HG02623 (cell line): ENCODE measurements at regions not wholly inside any gene's neighbourhood (a gene's known extent, or its start where the extent isn't known, plus 50 kb on each side); places are given as distances from the start of the nearest gene placed in this dataset.
"Not testable (repeated sequence)": the region's sequence is repeated elsewhere in the genome, so short reads cannot be mapped to it uniquely, and the experiment has no call there.

ENCODE experiments used
- ATAC-seq: cut with Tn5 transposase; IDR thresholded peaks from one replicate; pipeline ENCODE4 v1.9.1; 2021; ENCODE audit warnings: moderate library complexity; ENCODE audit not compliant: unreplicated experiment

- no peak for ATAC-seq
These were observed 80.2 kb downstream of the SH2D1A start for GRCh38 chrX:124426288-124427169.

- ATAC-seq: no peak
These were observed 86.8 kb downstream of the SH2D1A start for GRCh38 chrX:124433186-124433585.

GRCh38 chrX:124435616-124436015, 89.3 kb downstream of the SH2D1A start:
- ATAC-seq: no peak

GRCh38 chrX:124440695-124441094, 94.3 kb downstream of the SH2D1A start:
- no peak for ATAC-seq

GRCh38 chrX:124441971-124442590, 95.7 kb downstream of the SH2D1A start:
- no peak for ATAC-seq

- ATAC-seq: no peak
These were observed 109.6 kb downstream of the SH2D1A start for GRCh38 chrX:124455966-124456365.

- ATAC-seq: not testable (repeated sequence)
These were observed 113.5 kb downstream of the SH2D1A start for GRCh38 chrX:124459851-124460250.

GRCh38 chrX:124462931-124463330, 116.6 kb downstream of the SH2D1A start:
- no peak for ATAC-seq

GRCh38 chrX:124467202-124467601, 120.8 kb downstream of the SH2D1A start:
- ATAC-seq: no peak

GRCh38 chrX:124475358-124475757, 129.0 kb downstream of the SH2D1A start:
- ATAC-seq: no peak

GRCh38 chrX:124476562-124476961, 130.2 kb downstream of the SH2D1A start:
- ATAC-seq: no peak

GRCh38 chrX:124478046-124478445, 131.7 kb downstream of the SH2D1A start:
- no peak for ATAC-seq

GRCh38 chrX:124488412-124489161, 142.2 kb downstream of the SH2D1A start:
- peak; percentile 59 for ATAC-seq

GRCh38 chrX:124493984-124494383, 147.6 kb downstream of the SH2D1A start:
- no peak for ATAC-seq

GRCh38 chrX:124497386-124497785, 151.0 kb downstream of the SH2D1A start:
- ATAC-seq: no peak

- ATAC-seq: no peak
These were observed 155.2 kb downstream of the SH2D1A start for GRCh38 chrX:124501586-124501985.

GRCh38 chrX:124502166-124502565, 155.8 kb downstream of the SH2D1A start:
- ATAC-seq: no peak

- no peak for ATAC-seq
These were observed 156.2 kb downstream of the SH2D1A start for GRCh38 chrX:124502599-124502998.

- ATAC-seq: peak; percentile 84
These were observed 158.0 kb downstream of the SH2D1A start for GRCh38 chrX:124504111-124504983.

GRCh38 chrX:124506066-124506465, 159.7 kb downstream of the SH2D1A start:
- ATAC-seq: no peak

- ATAC-seq: no peak
These were observed 160.9 kb downstream of the SH2D1A start for GRCh38 chrX:124507246-124507645.
